Stimulated activated naive B cell treated with anti-CD40 and anti-IgM and Interleukin-4, amounts not matched to agents 10 μg/mL and 1 μg/mL and 100 μg/mL, for 72 hours (primary cell): ENCODE measurements at regions not wholly inside any gene's neighbourhood (a gene's known extent, or its start where the extent isn't known, plus 50 kb on each side); places are given as distances from the start of the nearest gene placed in this dataset.

ENCODE experiments used
- ATAC-seq, 2 donors: fragments of 150-1000 bp; cut with Tn5 transposase; replicated peaks; 2 replicates each; pipeline ENCODE4 v1.10.0; 2021; ENCODE audit warnings: moderate library complexity in 1 of 2
- DNase-seq: peaks from one replicate; pipeline ENCODE4 v3.0.0; 2021
- H3K27ac Mint-ChIP-seq: one replicate; pipeline ENCODE4 v1.8.0; 2022; ENCODE audit warnings: mild to moderate bottlenecking, mixed read lengths
- H3K27me3 Mint-ChIP-seq, 2 donors: one replicate each; pipeline ENCODE4 v1.8.0; 2022; ENCODE audit warnings: mixed read lengths in 2 of 2
- H3K36me3 Mint-ChIP-seq, 2 donors: one replicate each; pipeline ENCODE4 v1.8.0; 2022; ENCODE audit warnings: mixed read lengths in 2 of 2, mild to moderate bottlenecking in 1 of 2
- H3K4me1 Mint-ChIP-seq, 2 donors: one replicate each; pipeline ENCODE4 v1.8.0; 2022; ENCODE audit warnings: mixed read lengths in 2 of 2, mild to moderate bottlenecking in 1 of 2
- H3K4me3 Mint-ChIP-seq, 2 donors: one replicate each; pipeline ENCODE4 v1.8.0; 2022; ENCODE audit warnings: mild to moderate bottlenecking in 2 of 2, mixed read lengths in 2 of 2, moderate library complexity in 1 of 2
- H3K9me3 Mint-ChIP-seq, 2 donors: one replicate each; pipeline ENCODE4 v1.8.0; 2022; ENCODE audit warnings: mixed read lengths in 2 of 2, mild to moderate bottlenecking in 1 of 2

DNA sequence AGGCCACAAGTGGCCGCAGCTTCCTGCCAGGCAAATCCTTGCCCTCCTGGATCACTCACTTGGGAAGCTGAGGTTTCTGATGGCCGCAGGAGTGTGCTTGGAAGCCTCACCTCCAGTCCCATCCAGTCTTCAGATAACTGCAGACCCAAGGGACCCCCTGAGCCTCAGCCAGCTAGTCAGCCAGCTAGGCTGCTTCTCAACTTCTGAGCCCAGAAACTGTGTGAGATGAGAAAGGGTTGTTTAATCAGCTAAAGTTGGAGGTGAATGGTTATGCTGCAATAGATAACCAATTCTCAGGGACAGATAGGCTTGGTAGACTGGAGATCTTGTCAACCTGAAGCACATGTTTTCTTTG is 96.9 kb downstream of the THBS2 start:
- Mint-ChIP-seq H3K9me3 (peaks cover 0 to 3% of the 10 kb centered on the region in 2 donors), H3K36me3 (no peaks in the 10 kb centered on the region), H3K4me1 (no peaks in the 10 kb centered on the region), H3K27ac (no peak overlapping the region), H3K4me3 (no peak overlapping the region), H3K27me3 (peaks cover 0 to 8% of the 10 kb centered on the region in 2 donors)
- ATAC-seq (no peak), DNase-seq (no peak)

DNA sequence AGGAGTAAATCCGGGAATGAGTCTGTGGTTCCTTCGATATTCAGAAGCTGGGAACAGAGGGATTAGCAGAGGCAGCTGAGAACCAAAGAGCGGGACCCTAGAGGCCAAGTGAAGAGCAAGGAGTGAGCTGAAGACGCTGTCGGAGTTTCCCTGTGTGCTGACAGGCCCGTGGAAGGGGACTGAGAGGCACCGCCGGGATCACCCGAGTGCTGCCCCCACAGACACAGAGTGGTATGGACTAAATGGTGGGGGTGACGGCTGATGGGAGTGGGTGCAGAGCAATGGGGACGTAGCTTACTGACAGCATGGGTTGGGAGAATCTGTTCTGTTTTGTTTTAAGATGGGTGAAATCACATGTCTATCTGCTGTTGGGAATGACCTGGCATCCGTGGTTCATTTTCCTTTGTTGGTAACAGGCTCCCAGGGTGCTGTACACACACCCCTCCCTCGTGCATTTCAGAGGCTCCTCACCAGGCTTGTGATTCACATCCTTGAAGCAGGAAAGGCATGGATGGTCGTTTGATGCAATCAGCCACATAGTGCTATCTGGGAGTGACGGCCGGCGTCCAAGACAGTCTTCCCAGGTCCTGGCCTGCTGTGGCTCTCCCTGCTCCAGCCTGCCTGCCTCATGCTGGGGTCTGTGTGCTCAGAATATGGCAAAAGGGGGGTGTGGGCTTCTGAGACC is 97.4 kb downstream of the THBS2 start:
- Mint-ChIP-seq H3K4me1 (no peaks in the 10 kb centered on the region), H3K27ac (no peak overlapping the region), H3K4me3 (no peak overlapping the region), H3K36me3 (no peaks in the 10 kb centered on the region), H3K9me3 (peaks cover 2 to 3% of the 10 kb centered on the region in 2 donors), H3K27me3 (peaks cover 0 to 8% of the 10 kb centered on the region in 2 donors)
- no peak for DNase-seq
- no peak for ATAC-seq

DNA sequence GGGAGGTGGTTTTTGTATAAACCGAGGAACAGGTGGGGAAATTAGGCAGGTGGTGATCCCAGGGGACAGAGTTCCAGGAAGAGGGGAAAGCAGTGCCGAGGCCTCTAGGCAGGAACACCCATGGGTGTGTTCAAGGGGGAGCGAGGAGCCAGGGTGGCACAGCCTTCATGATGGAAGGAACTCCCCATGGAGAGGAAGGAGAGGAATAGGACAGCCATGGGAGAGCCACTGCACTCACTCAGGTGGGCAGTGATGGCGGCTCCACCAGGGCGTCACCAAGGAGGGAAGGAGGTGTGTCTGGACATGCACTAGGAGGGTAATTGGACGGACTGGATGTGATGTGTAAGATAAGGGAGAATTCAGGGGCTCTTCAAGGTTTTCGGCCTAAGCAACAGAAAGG is 98.2 kb downstream of the THBS2 start:
- Mint-ChIP-seq H3K36me3 (no peaks in the 10 kb centered on the region), H3K4me3 (no peak overlapping the region), H3K27me3 (peaks cover 0 to 8% of the 10 kb centered on the region in 2 donors), H3K4me1 (no peaks in the 10 kb centered on the region), H3K27ac (no peak overlapping the region), H3K9me3 (peaks cover 2 to 3% of the 10 kb centered on the region in 2 donors)
- ATAC-seq: no peak
- DNase-seq: no peak

DNA sequence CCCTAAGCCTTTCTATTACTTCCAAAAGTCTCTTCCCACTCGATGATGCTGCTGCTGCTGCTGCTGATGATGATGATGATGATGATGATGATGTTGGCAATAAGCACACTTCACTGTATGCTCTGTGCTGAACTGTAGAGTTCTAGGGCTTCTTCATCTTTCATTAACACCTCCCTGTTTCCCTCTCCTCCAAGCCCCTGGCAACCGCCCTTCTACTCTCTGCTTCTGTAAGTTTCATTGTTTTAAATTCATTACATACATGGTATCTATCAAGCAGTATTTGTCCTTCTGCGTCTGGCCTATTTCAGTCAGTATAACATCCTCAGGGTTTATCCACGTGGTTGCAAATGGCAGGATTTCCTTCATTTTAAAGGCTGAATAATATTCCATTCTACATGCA is 100.2 kb downstream of the THBS2 start:
- Mint-ChIP-seq H3K36me3 (peaks cover 2 to 4% of the 10 kb centered on the region in 2 donors), H3K4me1 (no peaks in the 10 kb centered on the region), H3K9me3 (peaks cover 9 to 18% of the 10 kb centered on the region in 2 donors), H3K27me3 (peaks cover 0 to 8% of the 10 kb centered on the region in 2 donors), H3K27ac (no peak overlapping the region), H3K4me3 (no peak overlapping the region)
- ATAC-seq (no peak), DNase-seq (no peak)

DNA sequence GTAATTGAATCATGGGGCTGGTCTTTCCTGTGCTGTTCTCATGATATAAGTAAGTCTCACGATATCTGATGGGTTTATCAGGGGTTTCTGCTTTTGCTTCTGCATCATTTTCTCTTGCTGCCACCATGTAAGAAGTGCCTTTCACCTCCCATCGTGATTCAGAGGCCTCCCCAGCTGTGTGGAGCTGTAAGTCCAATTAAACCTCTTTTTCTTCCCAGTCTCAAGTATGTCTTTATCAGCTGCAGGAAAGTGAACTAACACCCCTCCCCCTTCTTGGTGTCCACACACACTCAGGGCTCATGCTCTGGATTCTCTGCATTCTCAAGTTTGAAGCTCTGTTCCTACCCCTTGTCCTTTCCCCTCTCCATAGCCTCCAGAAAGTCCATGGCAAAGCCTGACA is 107.1 kb downstream of the THBS2 start:
- peaks cover 0 to 2% of the 10 kb centered on the region in 2 donors for H3K4me1 Mint-ChIP-seq
- no peak overlapping the region for H3K4me3 Mint-ChIP-seq
- H3K9me3 Mint-ChIP-seq: peaks cover 17 to 20% of the 10 kb centered on the region in 2 donors
- peaks cover 6 to 10% of the 10 kb centered on the region in 2 donors for H3K27me3 Mint-ChIP-seq
- no peak for ATAC-seq
- peaks cover 2 to 4% of the 10 kb centered on the region in 2 donors for H3K36me3 Mint-ChIP-seq
- DNase-seq: no peak
- H3K27ac Mint-ChIP-seq: no peak overlapping the region

DNA sequence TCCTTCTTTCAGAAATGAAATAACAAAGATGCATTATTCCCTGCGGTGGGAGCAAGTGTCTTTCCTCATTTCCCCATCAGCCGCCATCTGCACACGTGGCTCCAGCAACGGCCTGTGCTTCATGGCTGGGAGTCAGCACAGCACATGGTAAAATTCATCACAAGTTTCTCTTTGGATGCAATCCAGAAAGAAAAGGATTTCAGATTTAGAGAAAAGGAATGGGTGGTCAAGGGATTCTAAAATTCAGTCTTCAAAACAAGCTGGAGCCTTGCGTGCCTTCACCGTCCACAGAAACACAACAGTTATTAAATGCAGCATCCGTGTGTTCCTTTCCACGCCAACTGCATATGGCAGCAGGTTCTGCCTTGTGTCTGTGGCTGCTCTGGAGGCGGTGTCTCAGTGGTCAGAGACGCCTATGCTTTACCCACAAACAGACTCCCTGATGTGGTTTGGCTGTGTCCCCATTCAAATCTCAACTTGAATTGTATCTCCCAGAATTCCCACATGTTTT is 107.6 kb downstream of the THBS2 start:
- no peak overlapping the region for H3K4me3 Mint-ChIP-seq
- H3K27me3 Mint-ChIP-seq: peaks cover 6 to 10% of the 10 kb centered on the region in 2 donors
- ATAC-seq (no peak), DNase-seq (no peak)
- H3K27ac Mint-ChIP-seq: no peak overlapping the region
- peaks cover 2 to 4% of the 10 kb centered on the region in 2 donors for H3K36me3 Mint-ChIP-seq
- peaks cover 0 to 2% of the 10 kb centered on the region in 2 donors for H3K4me1 Mint-ChIP-seq
- H3K9me3 Mint-ChIP-seq: peaks cover 15 to 20% of the 10 kb centered on the region in 2 donors

DNA sequence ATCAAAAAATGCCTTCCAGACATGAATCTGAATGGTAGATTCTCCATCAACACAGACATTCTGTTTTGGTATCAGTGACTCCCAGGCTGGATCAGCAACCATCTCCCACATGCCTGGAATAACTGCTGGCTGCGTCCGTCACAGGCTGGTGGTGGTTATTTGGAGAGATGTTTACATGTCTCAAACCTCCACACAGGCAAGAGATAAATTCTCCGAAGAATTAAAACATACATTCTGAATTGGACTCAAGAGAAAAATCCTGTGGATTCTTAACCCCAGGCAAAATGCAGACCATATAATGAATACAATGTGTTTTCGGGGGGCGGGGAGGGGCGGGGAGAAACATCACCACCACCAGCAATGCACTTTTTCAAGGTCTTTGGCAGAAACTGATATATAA is 108.2 kb downstream of the THBS2 start:
- Mint-ChIP-seq H3K9me3 (peaks cover 15 to 20% of the 10 kb centered on the region in 2 donors), H3K27ac (no peak overlapping the region), H3K4me1 (peaks cover 0 to 2% of the 10 kb centered on the region in 2 donors), H3K36me3 (peaks cover 2 to 4% of the 10 kb centered on the region in 2 donors), H3K27me3 (peaks cover 6 to 10% of the 10 kb centered on the region in 2 donors), H3K4me3 (no peak overlapping the region)
- ATAC-seq (no peak), DNase-seq (no peak)

DNA sequence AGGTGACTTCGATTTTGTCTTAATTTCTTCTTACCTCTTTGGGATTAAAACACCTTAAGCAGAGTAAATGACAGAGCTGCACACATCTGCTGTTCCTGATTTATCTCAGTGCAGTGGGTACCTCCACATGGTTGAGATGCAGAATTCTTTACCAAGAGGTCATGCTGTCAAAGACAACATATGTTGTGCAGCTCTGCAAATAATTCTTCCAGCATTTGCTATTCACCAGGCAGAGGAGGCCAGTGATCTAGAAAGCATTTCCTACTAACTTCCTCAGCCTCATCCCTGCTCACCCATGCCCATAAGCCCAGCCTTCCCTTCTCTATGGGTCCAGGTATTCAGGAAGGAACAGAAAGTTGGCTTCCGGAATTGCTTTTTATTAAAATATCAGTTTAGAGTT is 109.3 kb downstream of the THBS2 start:
- peaks cover 12% of the 10 kb centered on the region in 2 donors for H3K9me3 Mint-ChIP-seq
- no peaks in the 10 kb centered on the region for H3K36me3 Mint-ChIP-seq
- H3K27ac Mint-ChIP-seq: no peak overlapping the region
- DNase-seq: no peak
- H3K4me1 Mint-ChIP-seq: peaks cover 0 to 2% of the 10 kb centered on the region in 2 donors
- no peak overlapping the region for H3K4me3 Mint-ChIP-seq
- ATAC-seq: no peak
- H3K27me3 Mint-ChIP-seq: peaks cover 6 to 10% of the 10 kb centered on the region in 2 donors

DNA sequence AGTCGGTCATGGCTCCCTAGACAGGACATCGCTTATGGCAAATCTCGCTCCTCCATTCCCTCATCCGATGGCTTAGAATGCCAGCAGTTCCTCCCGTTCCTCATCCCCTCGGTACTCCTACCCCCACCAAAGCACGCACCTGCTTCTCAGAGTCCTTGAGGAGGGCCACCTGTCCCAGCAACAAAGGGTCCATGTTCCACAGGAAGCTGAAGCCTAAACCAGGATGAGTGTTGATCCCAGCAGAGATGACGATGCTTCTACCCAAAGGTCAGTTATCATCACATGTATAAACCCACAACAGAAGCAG is 111.2 kb downstream of the THBS2 start:
- Mint-ChIP-seq H3K4me1 (peaks cover 0 to 2% of the 10 kb centered on the region in 2 donors), H3K36me3 (no peaks in the 10 kb centered on the region), H3K4me3 (no peak overlapping the region), H3K27me3 (peaks cover 6 to 10% of the 10 kb centered on the region in 2 donors), H3K27ac (no peak overlapping the region), H3K9me3 (peaks cover 5 to 8% of the 10 kb centered on the region in 2 donors)
- DNase-seq: no peak
- no peak for ATAC-seq

DNA sequence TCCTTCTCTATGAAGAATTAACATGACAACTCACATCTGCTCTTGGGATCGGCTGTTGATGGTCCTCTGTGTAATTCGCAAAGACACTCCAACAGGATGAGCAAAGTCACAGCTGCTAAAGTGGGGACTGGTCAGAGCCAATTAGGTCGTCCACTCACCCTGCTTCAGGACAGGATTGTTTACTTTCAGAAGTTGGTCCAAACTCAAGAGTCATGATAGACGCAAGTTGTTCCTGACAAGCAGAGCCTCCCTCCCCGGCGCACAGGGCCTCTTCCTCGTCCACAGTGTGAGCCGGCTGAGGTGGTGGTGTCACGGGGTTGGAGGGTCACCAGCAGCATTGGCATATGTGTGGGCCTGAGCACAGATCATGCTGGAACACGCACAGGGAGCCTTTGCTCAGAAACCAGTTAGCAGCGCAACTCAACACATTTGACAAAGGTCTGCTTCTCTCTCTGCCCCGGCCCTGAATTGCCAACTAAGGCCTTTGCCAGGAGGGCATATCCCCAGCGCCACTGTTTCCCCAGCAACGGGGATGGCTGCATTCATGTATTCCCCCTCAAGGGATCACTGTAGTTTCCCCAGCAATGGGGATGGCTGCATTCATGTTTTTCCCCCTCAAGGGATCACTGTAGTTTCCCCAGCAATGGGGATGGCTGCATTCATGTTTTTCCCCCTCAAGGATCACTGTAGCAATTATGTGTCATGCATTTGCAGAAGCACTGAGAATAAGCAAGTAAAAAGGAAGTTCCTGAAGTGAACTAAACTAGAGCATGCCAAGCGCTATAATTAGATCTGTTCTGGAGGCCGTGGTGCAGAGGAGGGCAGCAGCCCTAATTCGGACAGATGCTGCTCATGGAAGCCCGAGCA is 111.7 kb downstream of the THBS2 start:
- no peak overlapping the region for H3K27ac Mint-ChIP-seq
- peaks cover 4 to 8% of the 10 kb centered on the region in 2 donors for H3K9me3 Mint-ChIP-seq
- H3K4me3 Mint-ChIP-seq: no peak overlapping the region
- H3K4me1 Mint-ChIP-seq: peaks cover 0 to 2% of the 10 kb centered on the region in 2 donors
- DNase-seq (no peak), ATAC-seq (no peak)
- H3K27me3 Mint-ChIP-seq: peaks cover 6 to 10% of the 10 kb centered on the region in 2 donors
- H3K36me3 Mint-ChIP-seq: no peaks in the 10 kb centered on the region

DNA sequence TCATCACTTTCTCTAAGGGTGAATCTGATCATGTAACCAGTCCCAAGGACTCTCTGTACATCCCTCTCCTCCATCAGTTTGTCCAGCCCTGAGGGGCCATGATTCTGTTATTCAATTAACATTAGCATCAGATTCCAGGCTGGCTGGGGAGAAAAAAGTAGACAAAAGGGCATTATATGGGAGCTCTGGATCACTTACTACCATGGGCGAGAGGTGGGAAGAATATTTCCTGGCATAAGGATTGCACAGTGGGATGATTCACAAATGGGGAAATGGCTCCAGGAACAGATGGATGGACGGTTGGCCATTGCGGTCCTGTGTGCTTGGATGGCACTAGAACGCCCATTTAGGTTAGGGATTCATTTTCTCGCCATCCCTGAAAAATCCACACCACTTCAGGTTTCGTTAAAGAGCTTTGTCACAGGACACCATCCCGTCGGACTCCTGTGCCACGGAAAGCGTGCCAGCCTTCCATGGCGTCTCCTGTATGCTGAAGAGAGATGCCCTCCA is 112.6 kb downstream of the THBS2 start:
- no peak for DNase-seq
- H3K27ac Mint-ChIP-seq: no peak overlapping the region
- H3K4me3 Mint-ChIP-seq: no peak overlapping the region
- ATAC-seq: no peak
- H3K27me3 Mint-ChIP-seq: peaks cover 5 to 6% of the 10 kb centered on the region in 2 donors
- no peaks in the 10 kb centered on the region for H3K36me3 Mint-ChIP-seq
- peaks cover 0 to 2% of the 10 kb centered on the region in 2 donors for H3K4me1 Mint-ChIP-seq
- H3K9me3 Mint-ChIP-seq: peaks cover 2 to 3% of the 10 kb centered on the region in 2 donors

DNA sequence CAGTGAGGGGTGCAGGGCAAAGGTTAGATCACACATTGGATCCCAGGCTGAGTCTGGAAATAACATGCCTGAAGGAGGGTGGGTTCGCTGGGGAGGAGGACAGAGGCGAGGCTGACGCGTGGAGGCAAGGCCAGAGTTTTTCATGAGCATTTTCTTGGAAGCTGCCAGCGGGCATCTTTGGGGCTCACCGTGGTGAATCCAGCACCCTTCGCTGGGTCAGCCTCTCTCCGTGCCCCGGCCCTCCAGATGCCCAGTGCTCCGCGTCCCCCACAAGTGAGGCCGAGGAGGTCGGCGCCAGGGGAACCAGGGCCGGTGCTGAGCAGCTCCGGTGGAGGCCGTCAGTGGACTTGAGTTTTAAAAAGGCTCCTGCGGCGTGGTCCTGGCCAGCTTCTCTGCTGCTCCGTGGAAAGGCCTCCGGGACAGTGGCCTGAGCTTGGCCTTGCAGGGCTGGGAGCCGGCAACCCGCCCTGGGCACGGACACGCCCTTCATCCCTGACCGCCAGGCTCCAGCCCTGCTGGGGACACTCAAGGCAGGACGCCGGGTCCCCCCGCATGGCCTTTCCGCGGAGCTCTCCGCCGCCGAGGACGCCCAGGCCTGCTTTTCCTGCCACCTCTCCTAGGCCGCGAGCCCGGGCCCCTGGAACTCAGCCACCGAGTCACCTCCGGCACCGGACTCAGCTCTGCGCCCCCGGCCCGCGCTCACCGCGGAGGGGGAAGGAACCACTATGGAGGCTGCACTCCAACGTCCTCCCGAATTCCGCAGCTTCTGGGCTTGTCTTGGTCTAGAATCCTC is 114.3 kb downstream of the THBS2 start:
- H3K4me3 Mint-ChIP-seq: no peak overlapping the region

DNA sequence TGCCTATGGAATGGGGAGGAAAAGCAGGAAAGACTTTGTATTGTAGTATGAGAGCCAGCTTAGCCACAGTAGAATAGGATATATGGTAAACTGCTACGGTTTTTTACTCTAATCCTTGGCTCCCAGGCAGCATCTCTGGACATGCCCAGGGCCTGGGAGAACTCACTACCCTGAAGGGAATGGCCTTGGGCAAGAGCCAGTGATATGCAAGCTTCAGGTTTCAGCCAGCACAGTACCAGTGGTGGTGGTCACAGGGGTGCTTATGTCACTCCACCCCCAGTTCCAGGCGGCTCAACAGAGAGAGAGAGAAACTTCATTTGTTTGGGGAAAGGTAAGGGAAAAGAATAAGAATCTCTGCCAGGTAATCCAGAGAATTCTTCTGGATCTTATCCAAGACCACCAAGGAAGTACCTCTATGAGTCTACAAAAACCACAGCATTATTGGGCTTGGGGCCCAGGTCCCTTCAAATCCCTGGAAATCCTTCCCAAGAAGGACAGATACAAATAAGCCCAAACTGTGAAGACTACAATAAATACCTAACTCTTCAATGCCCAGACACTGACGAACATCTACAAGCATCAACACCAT is 121.2 kb downstream of the THBS2 start:
- no peaks in the 10 kb centered on the region for H3K36me3 Mint-ChIP-seq
- no peak overlapping the region for H3K27ac Mint-ChIP-seq
- peaks cover 4 to 10% of the 10 kb centered on the region in 2 donors for H3K9me3 Mint-ChIP-seq
- no peaks in the 10 kb centered on the region for H3K27me3 Mint-ChIP-seq
- H3K4me1 Mint-ChIP-seq: no peaks in the 10 kb centered on the region
- H3K4me3 Mint-ChIP-seq: no peak overlapping the region
- DNase-seq: no peak
- ATAC-seq: no peak

More for the DNA sequence above, 114.3 kb downstream of the THBS2 start:
- H3K9me3 Mint-ChIP-seq: peaks cover 3 to 4% of the 10 kb centered on the region in 2 donors
- peaks cover 0 to 2% of the 10 kb centered on the region in 2 donors for H3K4me1 Mint-ChIP-seq
- DNase-seq (no peak), ATAC-seq (no peak)
- no peaks in the 10 kb centered on the region for H3K36me3 Mint-ChIP-seq
- H3K27me3 Mint-ChIP-seq: peaks cover 5 to 6% of the 10 kb centered on the region in 2 donors
- no peak overlapping the region for H3K27ac Mint-ChIP-seq

DNA sequence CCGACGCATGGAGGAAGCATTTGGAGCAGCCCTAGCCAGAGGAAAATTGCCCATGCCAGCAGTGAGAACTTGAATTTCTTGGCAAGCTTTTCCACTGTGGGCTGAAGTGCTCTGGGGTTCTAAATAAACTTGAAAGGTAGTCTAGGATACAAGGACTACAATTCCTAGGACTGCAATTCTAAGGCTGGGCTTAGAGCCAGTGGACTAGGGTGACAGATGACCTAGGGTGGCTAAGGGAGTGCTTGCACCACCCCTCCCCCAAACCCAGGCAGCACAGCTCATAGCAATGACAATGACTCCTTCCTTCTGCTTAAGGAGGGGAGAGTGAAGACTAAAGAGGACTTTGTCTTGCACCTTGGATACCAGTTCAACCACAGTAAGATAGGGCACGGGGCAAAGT is 122.3 kb downstream of the THBS2 start:
- Mint-ChIP-seq H3K27me3 (no peaks in the 10 kb centered on the region), H3K27ac (no peak overlapping the region), H3K4me1 (no peaks in the 10 kb centered on the region), H3K4me3 (no peak overlapping the region), H3K9me3 (peaks cover 4 to 8% of the 10 kb centered on the region in 2 donors), H3K36me3 (no peaks in the 10 kb centered on the region)
- ATAC-seq (no peak), DNase-seq (no peak)
